Esophagus squamous epithelium (tissue), 4 donors: ENCODE measurements at regions not wholly inside any gene's neighbourhood (a gene's known extent, or its start where the extent isn't known, plus 50 kb on each side); places are given as distances from the start of the nearest gene placed in this dataset.

Source experiments
- POLR2A ChIP-seq, 4 donors: fragments of 450-650 bp; IDR thresholded peaks; one replicate each; pipeline ENCODE4 v1.6.1; 2017; ENCODE audit warnings: antibody characterized with exemption in 4 of 4, mild to moderate bottlenecking in 4 of 4, moderate library complexity in 3 of 4
- TF ChIP-seq, protein P1 (sequence below), 6 experiments: fragments of 450-650 bp in 4 of 6; fragments of 200-600 bp in 2 of 6; sonication (generic) in 2 of 6; IDR thresholded peaks; one replicate each; pipeline ENCODE4 v1.5.1; 2016 to 2019; ENCODE audit warnings: antibody characterized with exemption in 6 of 6, mild to moderate bottlenecking in 4 of 6, moderate library complexity in 4 of 6

DNA sequence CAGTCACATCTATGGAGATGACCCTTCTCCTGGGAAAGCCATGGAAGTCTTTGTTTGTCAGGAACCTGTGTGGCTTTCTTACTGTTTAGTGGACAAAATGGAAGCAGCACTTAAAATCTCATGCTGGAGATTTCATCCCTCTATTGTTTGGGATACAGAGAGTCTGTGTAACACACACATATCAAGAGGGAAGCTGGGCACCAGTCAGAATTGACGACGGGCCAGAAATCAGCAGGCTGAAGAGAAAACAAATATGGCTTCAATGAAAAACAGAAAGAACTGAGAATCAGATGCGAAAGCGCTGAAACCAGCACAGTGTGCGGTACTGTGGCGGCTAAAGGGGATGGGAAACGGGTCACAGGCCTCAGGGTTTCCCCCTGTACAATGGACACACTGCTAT, 72.2 kb upstream of the WASF3 start:
- TF ChIP-seq, protein P1, sequence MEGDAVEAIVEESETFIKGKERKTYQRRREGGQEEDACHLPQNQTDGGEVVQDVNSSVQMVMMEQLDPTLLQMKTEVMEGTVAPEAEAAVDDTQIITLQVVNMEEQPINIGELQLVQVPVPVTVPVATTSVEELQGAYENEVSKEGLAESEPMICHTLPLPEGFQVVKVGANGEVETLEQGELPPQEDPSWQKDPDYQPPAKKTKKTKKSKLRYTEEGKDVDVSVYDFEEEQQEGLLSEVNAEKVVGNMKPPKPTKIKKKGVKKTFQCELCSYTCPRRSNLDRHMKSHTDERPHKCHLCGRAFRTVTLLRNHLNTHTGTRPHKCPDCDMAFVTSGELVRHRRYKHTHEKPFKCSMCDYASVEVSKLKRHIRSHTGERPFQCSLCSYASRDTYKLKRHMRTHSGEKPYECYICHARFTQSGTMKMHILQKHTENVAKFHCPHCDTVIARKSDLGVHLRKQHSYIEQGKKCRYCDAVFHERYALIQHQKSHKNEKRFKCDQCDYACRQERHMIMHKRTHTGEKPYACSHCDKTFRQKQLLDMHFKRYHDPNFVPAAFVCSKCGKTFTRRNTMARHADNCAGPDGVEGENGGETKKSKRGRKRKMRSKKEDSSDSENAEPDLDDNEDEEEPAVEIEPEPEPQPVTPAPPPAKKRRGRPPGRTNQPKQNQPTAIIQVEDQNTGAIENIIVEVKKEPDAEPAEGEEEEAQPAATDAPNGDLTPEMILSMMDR (IDR thresholded peaks at IDR 0.05) = no peak
- no peak for TF ChIP-seq POLR2A (IDR thresholded peaks at IDR 0.05)
